Kidney (tissue), 13 donors: ENCODE measurements at regions not wholly inside any gene's neighbourhood (a gene's known extent, or its start where the extent isn't known, plus 50 kb on each side); places are given as distances from the start of the nearest gene placed in this dataset.

Experiments
- DNase-seq, 5 donors: peaks; one replicate each; pipeline ENCODE4 v3.0.0-alpha.2; 2013 to 2020
- FAIRE-seq: peaks from 2 replicates; lab custom pipeline; 2012; peaks lifted over from hg19 to GRCh38; lab: Jason Lieb, UNC
- H3K27ac ChIP-seq, 2 donors: one replicate each; pipeline ENCODE4 v1.7.0; 2013; ENCODE audit warnings: low read depth in 2 of 2, low read length in 2 of 2, inconsistent platforms in 1 of 2
- H3K27me3 ChIP-seq: one replicate; pipeline ENCODE4 v1.7.1; 2013; ENCODE audit warnings: low read length, inconsistent platforms; ENCODE audit not compliant: control insufficient read depth, insufficient read depth
- H3K36me3 ChIP-seq, 3 donors: one replicate each; pipeline versions ENCODE4 v1.7.0 to v1.7.1; 2013; ENCODE audit warnings: low read length in 3 of 3, control low read depth in 1 of 3, inconsistent platforms in 1 of 3; ENCODE audit not compliant: insufficient read depth in 3 of 3, control insufficient read depth in 2 of 3
- H3K4me1 ChIP-seq, 3 donors: one replicate each; pipeline versions ENCODE4 v1.7.0 to v1.7.1; 2013; ENCODE audit warnings: low read length in 3 of 3, inconsistent platforms in 1 of 3, low read depth in 1 of 3; ENCODE audit not compliant: control insufficient read depth in 2 of 3, insufficient read depth in 2 of 3
- H3K4me3 ChIP-seq, 3 donors: one replicate each; pipeline versions ENCODE4 v1.7.0 to v1.8.1; 2013; ENCODE audit warnings: low read length in 3 of 3, control low read depth in 1 of 3, inconsistent platforms in 1 of 3
- H3K9ac ChIP-seq, 3 donors: one replicate each; pipeline versions ENCODE4 v1.7.0 to v1.7.1; 2013; ENCODE audit warnings: low read length in 3 of 3, control low read depth in 1 of 3, inconsistent platforms in 1 of 3
- H3K9me3 ChIP-seq, 3 donors: one replicate each; pipeline versions ENCODE4 v1.7.0 to v1.7.1; 2013; ENCODE audit warnings: low read length in 3 of 3, control low read depth in 1 of 3, inconsistent platforms in 1 of 3; ENCODE audit not compliant: control insufficient read depth in 2 of 3, insufficient read depth in 1 of 3
- CTCF ChIP-seq: IDR thresholded peaks from 3 replicates; pipeline ENCODE4 v1.5.1; 2012; ENCODE audit warnings: mild to moderate bottlenecking, moderate library complexity, borderline replicate concordance; ENCODE audit not compliant: insufficient read depth; ENCODE audit errors: extremely low read depth
- intact Hi-C: fragments of 100-400 bp; cut with DNase I; formaldehyde crosslinking; loops from one replicate; pipeline ENCODE4 v1.11.1; 2022
- donor health status: control.
- donor health status: control.
- donor health status: control.
- donor health status: control.
- donor health status: control.
- donor health status: DM: yes; HTN: yes; CAD: no.
- donor health status: Normal renal cell carcinoma (clear cell type).

- Histone ChIP-seq H3K4me1 (no peaks in the 10 kb centered on the region), H3K9me3 (no peaks in the 10 kb centered on the region), H3K9ac (no peak overlapping the region), H3K36me3 (no peaks in the 10 kb centered on the region), H3K27ac (no peak overlapping the region), H3K4me3 (no peak overlapping the region), H3K27me3 (no peaks in the 10 kb centered on the region)
- intact Hi-C loops, result no loop called here
- FAIRE-seq (no peak), DNase-seq (peak in 1 of 5 donors; percentile 2)
- TF ChIP-seq CTCF, result no peak
Measured at GRCh38 chr2:2825062-2825461, 494.0 kb upstream of the MYT1L start.

GRCh38 chr2:2824588-2824987, 493.5 kb upstream of the MYT1L start:
- no peaks in the 10 kb centered on the region for H3K4me1 ChIP-seq
- no peaks in the 10 kb centered on the region for H3K36me3 ChIP-seq
- H3K9me3 ChIP-seq, result no peaks in the 10 kb centered on the region
- no peak overlapping the region for H3K27ac ChIP-seq
- FAIRE-seq (no peak), DNase-seq (peak in 1 of 5 donors; percentile 3)
- TF ChIP-seq CTCF, result no peak
- intact Hi-C loops, result no loop called here
- H3K27me3 ChIP-seq, result no peaks in the 10 kb centered on the region
- no peak overlapping the region for H3K4me3 ChIP-seq
- no peak overlapping the region for H3K9ac ChIP-seq

- no peak overlapping the region for H3K4me3 ChIP-seq
- DNase-seq (no peak), FAIRE-seq (no peak)
- intact Hi-C loops, result no loop called here
- no peaks in the 10 kb centered on the region for H3K4me1 ChIP-seq
- no peaks in the 10 kb centered on the region for H3K27me3 ChIP-seq
- TF ChIP-seq CTCF, result no peak
- no peak overlapping the region for H3K27ac ChIP-seq
- H3K36me3 ChIP-seq, result no peaks in the 10 kb centered on the region
- no peak overlapping the region for H3K9ac ChIP-seq
- no peaks in the 10 kb centered on the region for H3K9me3 ChIP-seq
Measured at GRCh38 chr2:2823061-2823753, 492.1 kb upstream of the MYT1L start.

GRCh38 chr2:2822143-2822542, 491.1 kb upstream of the MYT1L start:
- no peak overlapping the region for H3K4me3 ChIP-seq
- H3K36me3 ChIP-seq, result no peaks in the 10 kb centered on the region
- TF ChIP-seq CTCF, result no peak
- no peaks in the 10 kb centered on the region for H3K27me3 ChIP-seq
- H3K27ac ChIP-seq, result no peak overlapping the region
- FAIRE-seq (no peak), DNase-seq (no peak)
- H3K9me3 ChIP-seq, result no peaks in the 10 kb centered on the region
- H3K9ac ChIP-seq, result no peak overlapping the region
- intact Hi-C loops, result no loop called here
- no peaks in the 10 kb centered on the region for H3K4me1 ChIP-seq
